ENCODE measurements at regions not wholly inside any gene's neighbourhood (a gene's known extent, or its start where the extent isn't known, plus 50 kb on each side); places are given as distances from the start of the nearest gene placed in this dataset.

GRCh38 chr3:127038923-127039581 is 56.1 kb downstream of the PLXNA1 start:
- TF ChIP-seq CTCF (IDR thresholded peaks at IDR 0.05) (no peak), POLR2A (IDR thresholded peaks at IDR 0.05) (no peak)

Measured in body of pancreas (tissue), 4 donors.